Activated CD4-positive, alpha-beta T cell treated with anti-CD3 and anti-CD28 coated beads for 36 hours (primary cell): ENCODE measurements at regions not wholly inside any gene's neighbourhood (a gene's known extent, or its start where the extent isn't known, plus 50 kb on each side); places are given as distances from the start of the nearest gene placed in this dataset.

Experiments used
- ATAC-seq: fragments of 200-7000 bp; cut with Tn5 transposase; one replicate; pipeline ENCODE4 v1.10.0; 2021; ENCODE audit warnings: mild to moderate bottlenecking, moderate library complexity
- CTCF ChIA-PET: fragments of 350-600 bp; sonication (Branson Sonifier 250); formaldehyde crosslinking; loops from one replicate; lab custom pipeline; 2021; ENCODE audit warnings: antibody characterized with exemption; lab: Charles Lee
- POLR2A ChIA-PET: fragments of 350-600 bp; sonication (Branson Sonifier 250); formaldehyde crosslinking; loops from one replicate; lab custom pipeline; 2021; ENCODE audit warnings: antibody characterized with exemption, inconsistent platforms; lab: Charles Lee
- DNase-seq: peaks from one replicate; pipeline ENCODE4 v3.0.0-alpha.2; 2020
- H3K27ac Mint-ChIP-seq: one replicate; pipeline ENCODE4 v1.8.0; 2021; ENCODE audit warnings: mixed read lengths
- H3K27me3 Mint-ChIP-seq: one replicate; pipeline ENCODE4 v1.8.0; 2021; ENCODE audit warnings: mixed read lengths
- H3K36me3 Mint-ChIP-seq: one replicate; pipeline ENCODE4 v1.8.0; 2021; ENCODE audit warnings: low read depth, mixed read lengths
- H3K4me1 Mint-ChIP-seq: one replicate; pipeline ENCODE4 v1.8.0; 2021; ENCODE audit warnings: mixed read lengths
- H3K4me3 Mint-ChIP-seq: one replicate; pipeline ENCODE4 v1.8.0; 2021; ENCODE audit warnings: mild to moderate bottlenecking, moderate library complexity, mixed read lengths
- H3K9me3 Mint-ChIP-seq: one replicate; pipeline ENCODE4 v1.8.0; 2021; ENCODE audit warnings: low read depth, mixed read lengths
- intact Hi-C, 2 experiments: fragments of 100-400 bp; cut with DNase I in 1 of 2; cut with micrococcal nuclease in 1 of 2; formaldehyde crosslinking; loops; one replicate each; pipeline versions ENCODE4 v1.14.2 to v1.15.1; 2022 to 2024; cut with DNase I, micrococcal nuclease

DNA sequence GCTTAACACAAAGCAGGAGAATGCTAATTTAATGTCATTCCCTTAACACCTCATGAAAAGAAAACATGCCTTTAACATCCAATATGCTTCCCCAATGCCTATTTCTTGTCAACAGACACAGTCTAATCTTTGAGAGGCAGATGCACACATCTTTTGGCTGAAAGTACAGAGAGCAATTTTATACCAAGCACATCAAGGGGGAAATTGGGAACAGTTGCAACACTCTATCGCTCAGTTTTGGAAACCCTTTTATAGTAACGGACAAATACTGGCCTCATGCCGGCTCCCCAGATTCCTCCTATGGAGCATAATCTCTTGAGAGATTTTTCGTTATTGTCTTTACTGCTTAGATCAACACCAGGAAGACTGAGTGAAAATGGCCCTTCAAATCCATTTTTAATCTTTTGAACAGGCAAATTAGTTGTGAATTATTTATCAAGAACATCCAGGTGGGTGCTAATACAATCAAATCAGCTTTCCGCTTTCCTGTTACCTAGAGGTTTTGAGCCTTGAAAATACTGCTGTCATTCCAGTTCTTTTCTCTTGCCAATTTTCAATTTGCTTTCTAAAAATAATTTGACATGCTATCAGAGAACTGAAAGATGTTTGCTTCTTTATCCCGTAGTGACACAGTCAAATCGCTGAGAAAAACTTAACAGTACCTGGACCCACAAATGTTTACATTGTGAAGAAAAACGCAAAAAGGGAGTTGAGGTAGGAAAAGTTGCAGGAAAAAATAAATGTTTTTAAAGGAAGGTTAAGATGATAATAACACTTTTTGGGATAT lies 60.7 kb upstream of the CAND1 start:
- no peak overlapping the region for H3K4me3 Mint-ChIP-seq
- no peaks in the 10 kb centered on the region for H3K4me1 Mint-ChIP-seq
- ChIA-PET POLR2A (no interaction called here), CTCF (no interaction called here)
- H3K27me3 Mint-ChIP-seq: peaks cover 22% of the 10 kb centered on the region
- no peak overlapping the region for H3K27ac Mint-ChIP-seq
- H3K9me3 Mint-ChIP-seq: no peaks in the 10 kb centered on the region
- intact Hi-C loops: no loop called here
- no peaks in the 10 kb centered on the region for H3K36me3 Mint-ChIP-seq
- DNase-seq (no peak), ATAC-seq (no peak)

DNA sequence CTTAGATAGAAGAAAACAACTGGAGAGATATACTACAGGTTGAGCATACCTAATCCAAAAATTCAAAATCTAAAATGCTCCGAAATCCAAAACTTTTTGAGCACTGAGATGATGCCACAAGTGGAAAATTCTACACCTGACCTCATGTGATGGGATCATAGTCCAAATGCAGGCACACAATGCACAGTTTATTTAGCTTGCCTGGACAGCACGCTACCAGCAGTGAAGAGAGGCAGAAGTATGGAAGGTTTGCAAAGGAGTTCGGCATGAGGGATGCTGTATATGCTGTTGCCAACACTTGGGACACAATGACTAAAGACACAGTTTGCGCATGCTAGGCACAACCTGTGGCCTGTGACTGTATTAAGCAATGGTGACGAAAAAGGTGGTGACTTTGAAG lies 58.1 kb upstream of the CAND1 start:
- ChIA-PET CTCF (no interaction called here), POLR2A (no interaction called here)
- ATAC-seq (no peak), DNase-seq (no peak)
- H3K27me3 Mint-ChIP-seq: peaks cover 22% of the 10 kb centered on the region
- no peaks in the 10 kb centered on the region for H3K4me1 Mint-ChIP-seq
- intact Hi-C loops: no loop called here
- H3K9me3 Mint-ChIP-seq: no peaks in the 10 kb centered on the region
- no peak overlapping the region for H3K27ac Mint-ChIP-seq
- H3K4me3 Mint-ChIP-seq: no peak overlapping the region
- H3K36me3 Mint-ChIP-seq: no peaks in the 10 kb centered on the region

DNA sequence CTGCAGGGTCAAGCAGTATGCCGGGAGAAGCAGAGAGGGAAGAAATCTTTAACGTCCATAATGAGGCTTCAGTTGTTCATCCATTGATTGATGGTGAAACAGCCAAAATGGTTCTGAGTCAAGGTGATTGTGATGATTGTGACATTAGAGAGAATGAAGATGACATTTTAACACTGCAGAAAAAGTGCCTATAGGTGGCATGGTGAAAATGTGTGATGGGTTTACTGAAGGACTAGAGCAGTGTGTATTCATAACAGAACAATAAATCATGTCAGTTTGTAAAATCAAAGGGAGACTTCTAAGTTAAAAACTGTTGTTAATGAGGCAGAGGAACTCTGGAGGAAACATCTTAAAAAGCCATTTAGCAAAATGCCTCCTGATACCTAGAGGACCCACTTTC lies 57.7 kb upstream of the CAND1 start:
- peaks cover 21% of the 10 kb centered on the region for H3K27me3 Mint-ChIP-seq
- H3K36me3 Mint-ChIP-seq: no peaks in the 10 kb centered on the region
- no peaks in the 10 kb centered on the region for H3K4me1 Mint-ChIP-seq
- no peak overlapping the region for H3K4me3 Mint-ChIP-seq
- intact Hi-C loops: no loop called here
- H3K27ac Mint-ChIP-seq: no peak overlapping the region
- no peak for ATAC-seq
- POLR2A ChIA-PET: no interaction called here
- DNase-seq: no peak
- no peaks in the 10 kb centered on the region for H3K9me3 Mint-ChIP-seq
- CTCF ChIA-PET: no interaction called here

DNA sequence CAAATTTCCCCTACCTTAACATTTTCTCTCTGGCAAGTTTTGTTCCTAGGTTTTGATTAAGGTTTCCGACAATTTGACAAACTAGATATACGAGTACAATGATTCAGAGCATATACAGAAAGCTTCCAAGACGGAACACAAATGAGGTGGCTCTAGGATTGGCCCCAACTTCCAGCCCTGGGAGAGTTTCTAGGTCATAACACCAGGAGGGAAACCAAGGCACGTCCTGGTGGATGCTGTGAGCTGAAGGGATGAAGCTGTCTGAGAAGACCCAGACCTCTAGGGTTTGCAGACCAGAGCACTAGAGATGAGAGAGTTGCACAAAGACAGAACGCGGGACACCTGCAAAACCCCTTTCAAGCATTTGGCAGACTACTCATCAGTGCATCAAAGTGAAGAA lies 51.5 kb upstream of the CAND1 start:
- DNase-seq (no peak), ATAC-seq (no peak)
- ChIA-PET POLR2A (no interaction called here), CTCF (no interaction called here)
- no peaks in the 10 kb centered on the region for H3K27me3 Mint-ChIP-seq
- no peaks in the 10 kb centered on the region for H3K9me3 Mint-ChIP-seq
- H3K27ac Mint-ChIP-seq: no peak overlapping the region
- no peak overlapping the region for H3K4me3 Mint-ChIP-seq
- intact Hi-C loops: no loop called here
- no peaks in the 10 kb centered on the region for H3K36me3 Mint-ChIP-seq
- H3K4me1 Mint-ChIP-seq: no peaks in the 10 kb centered on the region
